ENCODE measurements at regions not wholly inside any gene's neighbourhood (a gene's known extent, or its start where the extent isn't known, plus 50 kb on each side); places are given as distances from the start of the nearest gene placed in this dataset.

GRCh38 chr4:164616961-164617360 lies 137.0 kb upstream of the SMIM31 start:
- no peaks in the 10 kb centered on the region for H3K4me1 Mint-ChIP-seq (ENCODE audit: low read depth)
- TF ChIP-seq CTCF (IDR thresholded peaks at IDR 0.05; ENCODE audit: unreplicated experiment): no peak
- DNase-seq (ENCODE audit: low spot score, unreplicated experiment): no peak
- H3K27ac Mint-ChIP-seq: no peak overlapping the region
- H3K4me3 Mint-ChIP-seq (ENCODE audit: low read depth): no peak overlapping the region
- H3K27me3 Mint-ChIP-seq: no peaks in the 10 kb centered on the region
- no peaks in the 10 kb centered on the region for H3K36me3 Mint-ChIP-seq (ENCODE audit: insufficient read depth)
- H3K9me3 Mint-ChIP-seq (ENCODE audit: low read depth): no peaks in the 10 kb centered on the region

GRCh38 chr4:164617426-164617825 lies 136.5 kb upstream of the SMIM31 start:
- no peaks in the 10 kb centered on the region for H3K27me3 Mint-ChIP-seq

GRCh38 chr4:164617911-164618310 lies 136.0 kb upstream of the SMIM31 start:
- Mint-ChIP-seq H3K4me3 (ENCODE audit: low read depth) (no peak overlapping the region), H3K4me1 (ENCODE audit: low read depth) (no peaks in the 10 kb centered on the region), H3K27ac (no peak overlapping the region), H3K9me3 (ENCODE audit: low read depth) (no peaks in the 10 kb centered on the region), H3K36me3 (ENCODE audit: insufficient read depth) (no peaks in the 10 kb centered on the region), H3K27me3 (no peaks in the 10 kb centered on the region)
- no peak for TF ChIP-seq CTCF (IDR thresholded peaks at IDR 0.05; ENCODE audit: unreplicated experiment)
- DNase-seq (ENCODE audit: low spot score, unreplicated experiment): no peak

More at GRCh38 chr4:164617426-164617825, 136.5 kb upstream of the SMIM31 start:
- TF ChIP-seq CTCF (IDR thresholded peaks at IDR 0.05; ENCODE audit: unreplicated experiment): no peak
- Mint-ChIP-seq H3K4me3 (ENCODE audit: low read depth) (no peak overlapping the region), H3K9me3 (ENCODE audit: low read depth) (no peaks in the 10 kb centered on the region), H3K36me3 (ENCODE audit: insufficient read depth) (no peaks in the 10 kb centered on the region), H3K4me1 (ENCODE audit: low read depth) (no peaks in the 10 kb centered on the region), H3K27ac (no peak overlapping the region)
- DNase-seq (ENCODE audit: low spot score, unreplicated experiment): no peak

GRCh38 chr4:164621886-164622521 lies 131.9 kb upstream of the SMIM31 start:
- Mint-ChIP-seq H3K36me3 (ENCODE audit: insufficient read depth) (no peaks in the 10 kb centered on the region), H3K4me1 (ENCODE audit: low read depth) (no peaks in the 10 kb centered on the region), H3K27ac (no peak overlapping the region), H3K27me3 (no peaks in the 10 kb centered on the region), H3K9me3 (ENCODE audit: low read depth) (peaks cover 20% of the 10 kb centered on the region), H3K4me3 (ENCODE audit: low read depth) (no peak overlapping the region)
- no peak for DNase-seq (ENCODE audit: low spot score, unreplicated experiment)
- TF ChIP-seq CTCF (IDR thresholded peaks at IDR 0.05; ENCODE audit: unreplicated experiment): no peak

- Mint-ChIP-seq H3K27ac (no peak overlapping the region), H3K4me1 (ENCODE audit: low read depth) (no peaks in the 10 kb centered on the region), H3K36me3 (ENCODE audit: insufficient read depth) (no peaks in the 10 kb centered on the region), H3K4me3 (ENCODE audit: low read depth) (no peak overlapping the region), H3K27me3 (no peaks in the 10 kb centered on the region), H3K9me3 (ENCODE audit: low read depth) (peaks cover 20% of the 10 kb centered on the region)
- TF ChIP-seq CTCF (IDR thresholded peaks at IDR 0.05; ENCODE audit: unreplicated experiment): no peak
- no peak for DNase-seq (ENCODE audit: low spot score, unreplicated experiment)
Measured at GRCh38 chr4:164623099-164623498, 130.8 kb upstream of the SMIM31 start.
